ENCODE measurements at regions not wholly inside any gene's neighbourhood (a gene's known extent, or its start where the extent isn't known, plus 50 kb on each side); places are given as distances from the start of the nearest gene placed in this dataset.

- TF ChIP-seq POLR2AphosphoS5 (IDR thresholded peaks at IDR 0.05; ENCODE audit: low read depth, low read length) (no peak), REST (IDR thresholded peaks at IDR 0.05; ENCODE audit: insufficient read depth in 1 of 2, low read depth in 2 of 2, low read length in 2 of 2) (no peak), SIN3A (IDR thresholded peaks at IDR 0.05; ENCODE audit: borderline replicate concordance, insufficient read depth, low read length) (no peak), TAF1 (IDR thresholded peaks at IDR 0.05; ENCODE audit: borderline replicate concordance, insufficient read depth, low read length) (no peak), FOXP2 (optimal IDR thresholded peaks at IDR 0.05; ENCODE audit: borderline replicate concordance, extremely low read depth, extremely low read length, insufficient read depth) (no peak)
Observed at GRCh38 chr9:106731910-106732309, 131.1 kb upstream of the ZNF462 start.

Measured in PFSK-1 (cell line).